ENCODE measurements at regions not wholly inside any gene's neighbourhood (a gene's known extent, or its start where the extent isn't known, plus 50 kb on each side); places are given as distances from the start of the nearest gene placed in this dataset.

DNA sequence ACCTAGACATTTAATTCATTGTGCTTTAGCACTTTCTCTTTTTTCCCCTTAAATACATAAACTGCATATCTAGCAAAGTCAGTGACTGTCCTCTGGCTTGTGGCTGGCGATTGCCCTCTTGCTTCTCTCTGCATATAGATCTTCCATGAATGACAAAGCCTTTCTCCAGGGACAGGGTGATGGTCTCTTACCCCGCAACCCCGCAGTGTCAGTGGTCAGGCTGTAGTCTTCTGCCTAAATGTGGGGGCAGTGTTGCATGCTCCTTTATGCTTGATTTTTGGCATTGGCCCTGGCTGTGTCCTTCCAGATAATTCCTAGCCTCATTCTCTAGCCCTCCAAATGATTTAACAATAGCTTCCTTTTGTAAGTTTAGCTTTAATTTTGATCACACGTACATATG, 407.8 kb downstream of the GABRB3 start:
- no peaks in the 10 kb centered on the region for H3K4me1 ChIP-seq (ENCODE audit: control insufficient read depth, insufficient read depth, low read length)
- H3K36me3 ChIP-seq (ENCODE audit: control insufficient read depth, insufficient read depth, low read length) = no peaks in the 10 kb centered on the region
- no peak overlapping the region for H3K9ac ChIP-seq (ENCODE audit: low read length)
- H3K9me3 ChIP-seq (ENCODE audit: control insufficient read depth, low read length) = no peaks in the 10 kb centered on the region
- no peak overlapping the region for H3K4me3 ChIP-seq (ENCODE audit: low read length)
- no peaks in the 10 kb centered on the region for H3K27me3 ChIP-seq (ENCODE audit: control insufficient read depth, insufficient read depth, low read length)

DNA sequence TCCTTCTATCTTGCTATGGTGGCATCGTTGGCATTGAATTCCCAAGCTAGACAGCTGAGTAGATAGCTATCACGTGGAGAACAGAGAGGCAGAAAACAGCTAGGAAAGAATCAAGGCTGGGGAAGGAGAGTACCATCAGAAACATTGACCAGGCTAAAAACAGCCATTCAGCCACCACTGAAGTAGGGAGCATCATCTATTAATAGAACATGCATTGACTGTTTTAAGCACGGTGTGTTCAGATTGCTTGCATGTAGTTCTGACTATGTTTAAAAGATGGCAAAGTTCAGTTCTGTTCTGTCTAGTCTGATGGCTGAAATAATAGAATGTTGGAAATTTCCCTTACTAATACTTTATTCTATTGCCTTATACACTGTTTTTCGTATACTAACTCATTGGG, 413.0 kb downstream of the GABRB3 start:
- H3K4me1 ChIP-seq (ENCODE audit: control insufficient read depth, insufficient read depth, low read length) = no peaks in the 10 kb centered on the region
- no peak overlapping the region for H3K9ac ChIP-seq (ENCODE audit: low read length)
- no peaks in the 10 kb centered on the region for H3K9me3 ChIP-seq (ENCODE audit: control insufficient read depth, low read length)
- H3K27me3 ChIP-seq (ENCODE audit: control insufficient read depth, insufficient read depth, low read length) = no peaks in the 10 kb centered on the region
- H3K36me3 ChIP-seq (ENCODE audit: control insufficient read depth, insufficient read depth, low read length) = no peaks in the 10 kb centered on the region
- H3K4me3 ChIP-seq (ENCODE audit: low read length) = no peak overlapping the region

DNA sequence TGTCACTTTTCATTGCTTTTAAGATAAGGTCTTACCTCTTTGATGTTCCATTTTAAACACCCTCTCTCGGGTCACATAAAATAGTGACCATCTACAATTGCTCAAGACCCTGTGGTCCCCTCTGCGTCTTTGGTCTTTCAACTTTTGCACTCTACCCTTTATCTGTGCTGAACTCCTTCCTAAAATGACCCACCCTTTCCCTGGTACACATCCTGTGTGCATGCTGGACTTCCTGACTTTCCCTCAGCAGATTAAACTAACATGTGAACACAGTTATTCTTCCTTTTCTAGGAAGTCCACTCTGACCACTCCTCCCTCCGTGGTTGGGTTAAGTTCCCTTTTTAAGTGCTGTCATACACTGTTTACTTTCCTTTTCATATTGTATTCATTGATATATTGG, 414.2 kb downstream of the GABRB3 start:
- Histone ChIP-seq H3K4me1 (ENCODE audit: control insufficient read depth, insufficient read depth, low read length) (no peaks in the 10 kb centered on the region), H3K9me3 (ENCODE audit: control insufficient read depth, low read length) (no peaks in the 10 kb centered on the region), H3K36me3 (ENCODE audit: control insufficient read depth, insufficient read depth, low read length) (no peaks in the 10 kb centered on the region), H3K9ac (ENCODE audit: low read length) (no peak overlapping the region), H3K27me3 (ENCODE audit: control insufficient read depth, insufficient read depth, low read length) (no peaks in the 10 kb centered on the region), H3K4me3 (ENCODE audit: low read length) (no peak overlapping the region)

DNA sequence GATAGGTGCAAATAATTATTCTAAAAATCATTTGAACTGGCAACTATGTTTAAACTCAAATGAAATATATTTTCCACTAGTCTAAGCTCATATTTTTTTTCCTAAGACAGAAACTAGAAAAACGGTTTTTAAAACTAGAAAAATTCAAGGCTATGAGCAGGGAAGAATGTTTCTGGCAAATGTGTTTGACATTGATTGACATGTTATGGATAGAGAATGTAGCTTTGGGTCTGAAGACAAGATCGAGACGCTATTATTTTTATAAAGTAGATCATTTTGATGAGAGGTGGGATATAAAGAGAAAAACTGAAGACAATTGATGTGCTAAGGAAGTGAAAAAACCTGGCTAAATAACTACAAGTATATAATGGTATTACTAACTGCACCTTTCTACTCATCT, 415.2 kb downstream of the GABRB3 start:
- no peaks in the 10 kb centered on the region for H3K36me3 ChIP-seq (ENCODE audit: control insufficient read depth, insufficient read depth, low read length)
- H3K9ac ChIP-seq (ENCODE audit: low read length) = no peak overlapping the region
- no peaks in the 10 kb centered on the region for H3K9me3 ChIP-seq (ENCODE audit: control insufficient read depth, low read length)
- H3K4me1 ChIP-seq (ENCODE audit: control insufficient read depth, insufficient read depth, low read length) = no peaks in the 10 kb centered on the region
- no peak overlapping the region for H3K4me3 ChIP-seq (ENCODE audit: low read length)
- no peaks in the 10 kb centered on the region for H3K27me3 ChIP-seq (ENCODE audit: control insufficient read depth, insufficient read depth, low read length)

DNA sequence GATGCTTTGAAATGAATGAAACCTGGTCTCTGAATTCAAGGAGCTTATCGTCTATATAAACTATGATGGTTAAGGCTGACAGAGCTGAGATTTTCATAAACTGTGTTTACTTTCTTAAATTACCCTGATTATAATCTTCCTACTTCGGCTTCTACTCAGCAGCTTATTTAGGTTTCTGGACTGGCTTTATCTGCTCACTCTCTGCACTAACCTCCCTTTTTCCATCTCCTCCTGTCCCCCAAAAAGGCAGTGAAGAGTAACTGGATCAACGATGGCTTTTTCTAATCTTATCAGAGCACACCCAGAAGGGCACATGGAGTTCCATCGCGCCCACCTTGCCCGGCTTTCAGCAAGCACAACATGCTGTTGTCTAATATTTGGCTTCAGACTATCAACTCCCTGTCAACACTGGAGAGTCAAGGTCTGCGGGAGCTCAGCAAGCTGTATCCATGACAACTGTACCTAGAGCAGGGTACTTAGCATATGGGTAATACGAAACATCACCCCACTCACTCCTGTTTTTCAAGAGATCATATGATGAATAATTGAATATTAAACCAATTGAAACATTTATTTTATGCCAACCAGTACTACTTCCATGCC, 417.3 kb downstream of the GABRB3 start:
- H3K9me3 ChIP-seq (ENCODE audit: control insufficient read depth, low read length) = no peaks in the 10 kb centered on the region
- no peaks in the 10 kb centered on the region for H3K4me1 ChIP-seq (ENCODE audit: control insufficient read depth, insufficient read depth, low read length)
- H3K36me3 ChIP-seq (ENCODE audit: control insufficient read depth, insufficient read depth, low read length) = no peaks in the 10 kb centered on the region
- no peaks in the 10 kb centered on the region for H3K27me3 ChIP-seq (ENCODE audit: control insufficient read depth, insufficient read depth, low read length)
- no peak overlapping the region for H3K9ac ChIP-seq (ENCODE audit: low read length)
- no peak overlapping the region for H3K4me3 ChIP-seq (ENCODE audit: low read length)

DNA sequence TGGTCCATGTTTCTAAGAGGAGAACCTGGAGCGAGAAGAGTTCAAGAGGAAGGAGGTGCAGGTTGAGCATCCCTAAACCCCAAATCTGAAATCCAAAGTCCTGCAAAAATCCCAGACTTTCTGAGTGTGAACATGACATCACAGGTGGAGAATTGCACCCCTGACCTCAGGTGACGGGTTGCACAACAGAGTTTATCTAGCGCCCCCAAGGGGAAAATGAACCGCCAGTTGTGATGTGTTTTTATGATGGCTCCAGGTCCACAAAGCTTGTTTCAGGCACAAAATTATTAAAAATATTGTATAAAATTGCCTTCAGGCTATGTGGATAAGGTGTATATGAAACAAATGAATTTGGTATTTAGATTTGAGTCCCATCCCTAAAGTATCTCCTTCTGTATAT, 420.0 kb downstream of the GABRB3 start:
- Histone ChIP-seq H3K4me1 (ENCODE audit: control insufficient read depth, insufficient read depth, low read length) (no peaks in the 10 kb centered on the region), H3K9me3 (ENCODE audit: control insufficient read depth, low read length) (no peaks in the 10 kb centered on the region), H3K9ac (ENCODE audit: low read length) (no peak overlapping the region), H3K27me3 (ENCODE audit: control insufficient read depth, insufficient read depth, low read length) (no peaks in the 10 kb centered on the region), H3K4me3 (ENCODE audit: low read length) (no peak overlapping the region), H3K36me3 (ENCODE audit: control insufficient read depth, insufficient read depth, low read length) (no peaks in the 10 kb centered on the region)

DNA sequence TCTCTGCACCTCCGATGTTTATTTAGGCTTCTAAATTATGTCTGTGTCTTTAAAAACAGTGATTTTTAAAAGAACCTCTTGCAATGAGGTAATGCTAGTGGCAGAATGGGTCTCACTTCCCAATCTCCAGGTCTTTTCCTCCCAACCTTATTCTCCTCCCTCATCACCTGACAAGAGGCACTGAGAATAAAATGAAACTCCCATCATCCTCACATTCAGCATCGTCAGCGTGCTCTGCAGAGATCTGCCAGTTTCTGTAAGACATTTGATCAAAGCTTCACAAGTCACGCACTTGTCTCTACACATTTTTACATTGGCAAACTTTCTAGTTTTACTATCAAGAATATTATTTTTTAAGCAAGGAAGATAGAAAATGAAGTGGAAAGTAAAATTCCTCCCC, 420.5 kb downstream of the GABRB3 start:
- no peaks in the 10 kb centered on the region for H3K4me1 ChIP-seq (ENCODE audit: control insufficient read depth, insufficient read depth, low read length)

DNA sequence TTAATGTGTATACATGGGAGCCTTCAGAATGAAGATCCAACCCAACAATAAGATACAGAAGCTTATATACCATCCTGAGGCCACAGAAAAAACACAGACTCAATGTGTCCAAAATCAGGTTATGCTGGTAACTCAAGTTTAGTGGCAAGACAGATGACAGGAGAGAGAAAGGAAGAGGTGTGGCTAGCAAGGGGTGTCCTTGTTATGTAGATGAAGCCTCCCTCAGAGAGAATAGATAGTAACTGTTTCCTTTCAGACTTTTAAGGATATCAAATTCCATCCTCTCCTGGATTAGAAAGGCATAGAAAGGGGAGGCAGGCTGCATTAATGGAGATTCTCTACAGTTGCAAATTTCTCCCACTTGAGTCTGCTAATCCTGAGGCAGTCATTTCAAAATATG, 447.4 kb downstream of the GABRB3 start:
- no peak overlapping the region for H3K4me3 ChIP-seq (ENCODE audit: low read length)

More for the DNA sequence above, 420.5 kb downstream of the GABRB3 start:
- H3K4me3 ChIP-seq (ENCODE audit: low read length) = no peak overlapping the region
- H3K27me3 ChIP-seq (ENCODE audit: control insufficient read depth, insufficient read depth, low read length) = no peaks in the 10 kb centered on the region
- H3K9me3 ChIP-seq (ENCODE audit: control insufficient read depth, low read length) = no peaks in the 10 kb centered on the region
- no peaks in the 10 kb centered on the region for H3K36me3 ChIP-seq (ENCODE audit: control insufficient read depth, insufficient read depth, low read length)
- H3K9ac ChIP-seq (ENCODE audit: low read length) = no peak overlapping the region

DNA sequence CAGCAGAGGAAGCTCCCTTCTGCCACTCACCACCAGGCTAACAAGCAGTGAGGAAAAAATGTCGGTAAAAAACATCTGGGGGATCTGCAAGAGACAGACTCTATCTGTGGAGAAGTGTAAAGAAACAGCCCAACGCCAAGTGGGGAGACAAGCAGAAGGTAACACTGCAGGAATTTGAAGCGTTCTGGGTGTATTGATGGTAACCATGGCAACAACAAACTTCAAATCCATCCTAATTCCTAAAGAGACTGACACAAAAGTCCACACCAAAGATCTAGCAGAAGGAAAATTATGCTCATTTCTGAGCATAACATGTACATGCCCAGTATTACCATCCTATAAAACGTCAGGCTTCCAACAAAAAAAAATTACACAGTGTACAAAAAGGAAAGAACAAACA, 449.3 kb downstream of the GABRB3 start:
- Histone ChIP-seq H3K9ac (ENCODE audit: low read length) (no peak overlapping the region), H3K27me3 (ENCODE audit: control insufficient read depth, insufficient read depth, low read length) (no peaks in the 10 kb centered on the region), H3K4me3 (ENCODE audit: low read length) (no peak overlapping the region), H3K36me3 (ENCODE audit: control insufficient read depth, insufficient read depth, low read length) (no peaks in the 10 kb centered on the region), H3K4me1 (ENCODE audit: control insufficient read depth, insufficient read depth, low read length) (no peaks in the 10 kb centered on the region), H3K9me3 (ENCODE audit: control insufficient read depth, low read length) (no peaks in the 10 kb centered on the region)

More for the DNA sequence above, 447.4 kb downstream of the GABRB3 start:
- no peaks in the 10 kb centered on the region for H3K27me3 ChIP-seq (ENCODE audit: control insufficient read depth, insufficient read depth, low read length)
- H3K36me3 ChIP-seq (ENCODE audit: control insufficient read depth, insufficient read depth, low read length) = no peaks in the 10 kb centered on the region
- H3K9me3 ChIP-seq (ENCODE audit: control insufficient read depth, low read length) = no peaks in the 10 kb centered on the region
- H3K9ac ChIP-seq (ENCODE audit: low read length) = no peak overlapping the region
- H3K4me1 ChIP-seq (ENCODE audit: control insufficient read depth, insufficient read depth, low read length) = no peaks in the 10 kb centered on the region

DNA sequence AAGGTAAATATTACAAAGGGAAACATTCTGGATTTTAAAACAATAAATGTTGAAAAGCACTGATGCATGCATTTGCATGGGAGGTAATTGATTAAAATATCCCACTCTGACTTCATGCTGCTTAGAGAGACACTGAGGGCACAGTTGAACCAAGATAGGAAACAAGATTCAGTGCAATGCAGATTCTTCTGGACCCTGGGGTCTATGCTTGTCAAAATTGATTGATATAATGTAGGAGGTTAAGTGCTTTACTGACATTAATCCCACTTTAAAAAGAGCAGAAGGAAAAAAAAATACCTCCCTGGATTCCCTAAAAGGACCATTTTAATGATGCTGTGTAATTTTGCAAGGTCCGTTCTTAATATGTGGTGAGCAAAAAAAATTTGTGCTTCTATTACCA, 454.2 kb downstream of the GABRB3 start:
- Histone ChIP-seq H3K9ac (ENCODE audit: low read length) (no peak overlapping the region), H3K36me3 (ENCODE audit: control insufficient read depth, insufficient read depth, low read length) (no peaks in the 10 kb centered on the region), H3K4me1 (ENCODE audit: control insufficient read depth, insufficient read depth, low read length) (no peaks in the 10 kb centered on the region), H3K27me3 (ENCODE audit: control insufficient read depth, insufficient read depth, low read length) (no peaks in the 10 kb centered on the region), H3K4me3 (ENCODE audit: low read length) (no peak overlapping the region), H3K9me3 (ENCODE audit: control insufficient read depth, low read length) (no peaks in the 10 kb centered on the region)

DNA sequence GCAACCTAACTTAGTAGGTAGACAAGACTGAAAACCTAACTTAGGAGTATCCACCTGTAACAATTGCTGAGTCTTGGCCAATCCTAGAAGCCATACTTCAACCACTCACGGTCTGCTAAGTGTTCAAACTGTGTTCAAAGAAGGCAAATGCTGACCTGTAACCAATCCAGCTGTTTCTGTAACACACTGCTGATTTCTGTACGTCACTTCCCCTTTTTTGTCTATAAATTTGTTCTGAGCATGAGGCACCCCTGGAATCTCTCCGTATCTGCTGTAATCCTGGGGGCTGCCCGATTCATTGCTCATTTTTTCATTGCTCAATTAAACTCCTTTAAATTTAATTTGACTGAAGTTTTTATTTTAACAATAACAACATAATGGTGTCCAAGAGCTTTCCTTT, 451.4 kb upstream of the ATP10A start:
- H3K9ac ChIP-seq (ENCODE audit: low read length) = no peak overlapping the region
- H3K36me3 ChIP-seq (ENCODE audit: control insufficient read depth, insufficient read depth, low read length) = no peaks in the 10 kb centered on the region
- no peaks in the 10 kb centered on the region for H3K27me3 ChIP-seq (ENCODE audit: control insufficient read depth, insufficient read depth, low read length)
- no peak overlapping the region for H3K4me3 ChIP-seq (ENCODE audit: low read length)
- H3K9me3 ChIP-seq (ENCODE audit: control insufficient read depth, low read length) = peaks cover 4% of the 10 kb centered on the region
- no peaks in the 10 kb centered on the region for H3K4me1 ChIP-seq (ENCODE audit: control insufficient read depth, insufficient read depth, low read length)

DNA sequence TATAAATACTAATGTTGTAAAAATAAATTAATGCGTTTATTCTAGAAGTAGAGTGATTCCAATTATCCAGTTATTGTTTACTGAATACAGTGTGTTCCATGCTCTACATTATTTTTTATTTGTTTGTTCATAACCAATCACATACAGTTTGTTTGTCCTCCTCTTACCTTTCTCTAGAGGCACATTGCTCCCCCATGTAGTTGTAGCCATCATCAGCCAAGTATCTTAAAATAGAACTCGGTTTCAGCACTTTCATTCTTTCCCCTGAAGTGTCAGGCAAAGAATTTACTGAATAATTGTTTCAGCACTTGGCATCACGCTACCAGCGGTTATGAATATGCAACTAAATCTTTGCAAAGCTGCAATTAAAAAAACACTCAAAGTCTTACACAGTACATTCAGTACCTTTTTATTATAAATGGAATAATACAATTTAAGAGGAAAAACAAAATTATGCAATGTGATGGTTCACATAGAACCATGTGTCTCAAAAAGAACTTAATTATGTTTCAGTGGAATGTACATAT, 448.6 kb upstream of the ATP10A start:
- Histone ChIP-seq H3K4me1 (ENCODE audit: control insufficient read depth, insufficient read depth, low read length) (no peaks in the 10 kb centered on the region), H3K9me3 (ENCODE audit: control insufficient read depth, low read length) (peaks cover 4% of the 10 kb centered on the region)

DNA sequence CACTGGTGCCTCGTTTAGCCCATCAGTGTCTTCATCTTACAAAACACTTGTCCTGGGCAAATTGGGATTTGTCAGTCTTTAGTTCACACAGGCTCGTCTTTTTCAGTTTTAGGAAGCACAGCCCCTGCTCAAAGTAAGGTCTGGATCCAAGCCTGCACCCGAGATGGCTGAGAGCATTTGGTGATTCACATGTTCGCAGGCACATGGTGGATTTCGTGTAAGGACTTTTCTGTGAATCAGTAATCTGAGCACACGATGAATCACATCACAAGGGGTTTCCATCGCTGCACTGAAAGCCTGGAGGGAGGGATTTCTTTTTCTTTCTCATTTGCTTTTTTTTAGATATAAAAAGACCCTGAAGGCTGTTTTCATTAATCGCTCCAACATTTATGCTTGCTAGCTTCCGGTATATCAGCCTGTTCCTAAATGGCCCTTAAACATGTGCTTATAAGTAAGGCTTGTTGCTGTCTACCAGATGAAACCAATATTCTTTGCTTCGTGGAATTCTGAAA, 435.6 kb upstream of the ATP10A start:
- H3K9ac ChIP-seq (ENCODE audit: low read length) = no peak overlapping the region

More for the DNA sequence above, 448.6 kb upstream of the ATP10A start:
- Histone ChIP-seq H3K36me3 (ENCODE audit: control insufficient read depth, insufficient read depth, low read length) (no peaks in the 10 kb centered on the region), H3K27me3 (ENCODE audit: control insufficient read depth, insufficient read depth, low read length) (no peaks in the 10 kb centered on the region), H3K9ac (ENCODE audit: low read length) (no peak overlapping the region), H3K4me3 (ENCODE audit: low read length) (no peak overlapping the region)

More for the DNA sequence above, 435.6 kb upstream of the ATP10A start:
- no peaks in the 10 kb centered on the region for H3K4me1 ChIP-seq (ENCODE audit: control insufficient read depth, insufficient read depth, low read length)
- no peaks in the 10 kb centered on the region for H3K27me3 ChIP-seq (ENCODE audit: control insufficient read depth, insufficient read depth, low read length)
- no peaks in the 10 kb centered on the region for H3K9me3 ChIP-seq (ENCODE audit: control insufficient read depth, low read length)
- no peak overlapping the region for H3K4me3 ChIP-seq (ENCODE audit: low read length)
- no peaks in the 10 kb centered on the region for H3K36me3 ChIP-seq (ENCODE audit: control insufficient read depth, insufficient read depth, low read length)
